Loucy (cell line): ENCODE measurements at regions not wholly inside any gene's neighbourhood (a gene's known extent, or its start where the extent isn't known, plus 50 kb on each side); places are given as distances from the start of the nearest gene placed in this dataset.

Experiments used
- CTCF ChIP-seq: fragments of 200-600 bp; sonication (generic); conservative IDR thresholded peaks from 2 replicates; pipeline ENCODE4 v1.5.1; 2014; ENCODE audit warnings: mild to moderate bottlenecking, antibody characterized with exemption, low read length
- EZH2phosphoT487 ChIP-seq: fragments of 200-600 bp; IDR thresholded peaks from 2 replicates; pipeline ENCODE4 v1.6.1; 2018; ENCODE audit warnings: antibody characterized with exemption, mild to moderate bottlenecking, moderate library complexity, borderline replicate concordance

- no peak for TF ChIP-seq CTCF
- no peak for TF ChIP-seq EZH2phosphoT487
Observed at GRCh38 chr5:159449925-159450324, 119.6 kb upstream of the IL12B start.
